Left lung (tissue), 4 donors: ENCODE measurements at regions not wholly inside any gene's neighbourhood (a gene's known extent, or its start where the extent isn't known, plus 50 kb on each side); places are given as distances from the start of the nearest gene placed in this dataset.

Experiments used
- ATAC-seq: fragments of 200-7000 bp; cut with Tn5 transposase; one replicate; pipeline ENCODE4 v1.9.1; 2020; ENCODE audit warnings: moderate library complexity
- DNase-seq, 4 donors: peaks; one replicate each; pipeline ENCODE4 v3.0.0-alpha.2; 2013 to 2020
- H3K27ac ChIP-seq, 2 donors: fragments of 200-600 bp; sonication (generic) in 1 of 2; one replicate each; pipeline versions ENCODE4 v1.5.0 to v1.8.0; 2020 to 2021
- H3K27me3 ChIP-seq, 2 donors: fragments of 200-600 bp; sonication (generic) in 1 of 2; one replicate each; pipeline versions ENCODE4 v1.5.0 to v1.8.0; 2020 to 2021
- H3K36me3 ChIP-seq, 2 donors: fragments of 200-600 bp; sonication (generic) in 1 of 2; one replicate each; pipeline versions ENCODE4 v1.5.0 to v1.8.0; 2020 to 2021
- H3K4me1 ChIP-seq, 2 donors: fragments of 200-600 bp; one replicate each; pipeline ENCODE4 v1.8.0; 2021
- H3K4me3 ChIP-seq, 2 donors: fragments of 200-600 bp; sonication (generic) in 1 of 2; one replicate each; pipeline versions ENCODE4 v1.5.0 to v1.8.0; 2020 to 2021; ENCODE audit warnings: mild to moderate bottlenecking in 1 of 2
- H3K9me3 ChIP-seq, 2 donors: fragments of 200-600 bp; sonication (generic) in 1 of 2; one replicate each; pipeline versions ENCODE4 v1.5.0 to v1.8.0; 2020 to 2021
- CTCF ChIP-seq, 2 donors: fragments of 200-600 bp; sonication (generic) in 1 of 2; IDR thresholded peaks; one replicate each; pipeline versions ENCODE4 v1.5.0 to v1.8.0; 2021; ENCODE audit warnings: antibody characterized with exemption in 2 of 2
- intact Hi-C, 2 donors: fragments of 100-400 bp; cut with DNase I; formaldehyde crosslinking; loops; one replicate each; pipeline versions ENCODE4 v1.11.2 to v1.14.2; 2022
- donor health status: DM: no; HTN: yes; CAD: no.
- donor health status: DM: no; HTN: no; CAD: no.

- DNase-seq (no peak), ATAC-seq (no peak)
- no peak overlapping the region for H3K27ac ChIP-seq
- H3K9me3 ChIP-seq = no peaks in the 10 kb centered on the region
- intact Hi-C loops = no loop called here
- H3K36me3 ChIP-seq = no peaks in the 10 kb centered on the region
- H3K4me3 ChIP-seq = no peak overlapping the region
- no peaks in the 10 kb centered on the region for H3K27me3 ChIP-seq
- TF ChIP-seq CTCF (IDR thresholded peaks at IDR 0.05) = no peak
- H3K4me1 ChIP-seq = no peaks in the 10 kb centered on the region
Measured at GRCh38 chr1:34359411-34359810, 182.7 kb downstream of the C1orf94 start.

- DNase-seq (no peak), ATAC-seq (no peak)
- no peaks in the 10 kb centered on the region for H3K36me3 ChIP-seq
- no peak overlapping the region for H3K27ac ChIP-seq
- intact Hi-C loops = no loop called here
- no peaks in the 10 kb centered on the region for H3K4me1 ChIP-seq
- no peaks in the 10 kb centered on the region for H3K27me3 ChIP-seq
- H3K4me3 ChIP-seq = no peak overlapping the region
- TF ChIP-seq CTCF (IDR thresholded peaks at IDR 0.05) = no peak
- peaks cover 0 to 2% of the 10 kb centered on the region in 2 donors for H3K9me3 ChIP-seq
Measured at GRCh38 chr1:34360574-34360973, 183.9 kb downstream of the C1orf94 start.

- intact Hi-C loops = no loop called here
Measured at GRCh38 chr1:34361121-34361520, 184.4 kb downstream of the C1orf94 start.

GRCh38 chr1:34361781-34362357, 185.2 kb downstream of the C1orf94 start:
- Histone ChIP-seq H3K36me3 (no peaks in the 10 kb centered on the region), H3K27me3 (no peaks in the 10 kb centered on the region), H3K4me3 (no peak overlapping the region), H3K9me3 (peaks cover 0 to 2% of the 10 kb centered on the region in 2 donors), H3K27ac (no peak overlapping the region), H3K4me1 (no peaks in the 10 kb centered on the region)
- no peak for ATAC-seq
- intact Hi-C loops = no loop called here
- no peak for TF ChIP-seq CTCF (IDR thresholded peaks at IDR 0.05)
- DNase-seq = no peak

More at GRCh38 chr1:34361121-34361520, 184.4 kb downstream of the C1orf94 start:
- Histone ChIP-seq H3K9me3 (peaks cover 0 to 2% of the 10 kb centered on the region in 2 donors), H3K4me1 (no peaks in the 10 kb centered on the region), H3K27ac (no peak overlapping the region), H3K36me3 (no peaks in the 10 kb centered on the region), H3K4me3 (no peak overlapping the region), H3K27me3 (no peaks in the 10 kb centered on the region)
- TF ChIP-seq CTCF (IDR thresholded peaks at IDR 0.05) = no peak
- ATAC-seq (no peak), DNase-seq (no peak)

GRCh38 chr1:34362949-34363348, 186.2 kb downstream of the C1orf94 start:
- Histone ChIP-seq H3K27me3 (no peaks in the 10 kb centered on the region), H3K4me1 (no peaks in the 10 kb centered on the region), H3K27ac (no peak overlapping the region), H3K4me3 (no peak overlapping the region), H3K9me3 (peaks cover 0 to 2% of the 10 kb centered on the region in 2 donors), H3K36me3 (no peaks in the 10 kb centered on the region)
- no peak for TF ChIP-seq CTCF (IDR thresholded peaks at IDR 0.05)
- peak in 1 of 4 donors; percentile 44 for DNase-seq
- intact Hi-C loops = no loop called here
- peak; percentile 88 for ATAC-seq
